ENCODE measurements at regions not wholly inside any gene's neighbourhood (a gene's known extent, or its start where the extent isn't known, plus 50 kb on each side); places are given as distances from the start of the nearest gene placed in this dataset.

DNA sequence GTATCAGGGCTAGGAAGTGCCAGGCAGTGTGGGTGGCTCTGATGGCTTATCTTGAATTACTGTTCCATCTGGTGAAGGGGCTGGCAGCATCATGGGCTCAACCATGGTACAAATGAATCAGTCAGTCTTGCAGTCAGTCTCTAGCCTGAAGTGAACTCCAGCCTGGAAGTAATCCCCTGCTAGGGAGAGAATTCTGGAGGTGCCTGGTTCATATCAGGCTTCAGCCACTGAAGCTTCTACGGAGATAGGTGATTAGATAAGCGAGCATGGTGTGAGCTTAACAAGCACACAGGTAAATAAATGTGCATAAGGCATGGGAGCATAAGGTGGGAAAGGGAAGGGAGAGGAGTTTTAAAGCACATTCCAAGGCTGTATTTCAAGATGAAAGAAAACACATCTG, 541.7 kb downstream of the MBD2 start:
- Mint-ChIP-seq H3K36me3 (ENCODE audit: low read depth, unreplicated experiment) (no peaks in the 10 kb centered on the region), H3K27me3 (ENCODE audit: unreplicated experiment) (no peaks in the 10 kb centered on the region), H3K9me3 (ENCODE audit: unreplicated experiment) (no peaks in the 10 kb centered on the region), H3K27ac (ENCODE audit: unreplicated experiment) (no peak overlapping the region), H3K4me1 (ENCODE audit: unreplicated experiment) (no peaks in the 10 kb centered on the region), H3K4me3 (ENCODE audit: unreplicated experiment) (no peak overlapping the region)
- DNase-seq (ENCODE audit: low spot score): no peak
- TF ChIP-seq, protein P1, sequence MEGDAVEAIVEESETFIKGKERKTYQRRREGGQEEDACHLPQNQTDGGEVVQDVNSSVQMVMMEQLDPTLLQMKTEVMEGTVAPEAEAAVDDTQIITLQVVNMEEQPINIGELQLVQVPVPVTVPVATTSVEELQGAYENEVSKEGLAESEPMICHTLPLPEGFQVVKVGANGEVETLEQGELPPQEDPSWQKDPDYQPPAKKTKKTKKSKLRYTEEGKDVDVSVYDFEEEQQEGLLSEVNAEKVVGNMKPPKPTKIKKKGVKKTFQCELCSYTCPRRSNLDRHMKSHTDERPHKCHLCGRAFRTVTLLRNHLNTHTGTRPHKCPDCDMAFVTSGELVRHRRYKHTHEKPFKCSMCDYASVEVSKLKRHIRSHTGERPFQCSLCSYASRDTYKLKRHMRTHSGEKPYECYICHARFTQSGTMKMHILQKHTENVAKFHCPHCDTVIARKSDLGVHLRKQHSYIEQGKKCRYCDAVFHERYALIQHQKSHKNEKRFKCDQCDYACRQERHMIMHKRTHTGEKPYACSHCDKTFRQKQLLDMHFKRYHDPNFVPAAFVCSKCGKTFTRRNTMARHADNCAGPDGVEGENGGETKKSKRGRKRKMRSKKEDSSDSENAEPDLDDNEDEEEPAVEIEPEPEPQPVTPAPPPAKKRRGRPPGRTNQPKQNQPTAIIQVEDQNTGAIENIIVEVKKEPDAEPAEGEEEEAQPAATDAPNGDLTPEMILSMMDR (IDR thresholded peaks at IDR 0.05; ENCODE audit: unreplicated experiment): no peak

DNA sequence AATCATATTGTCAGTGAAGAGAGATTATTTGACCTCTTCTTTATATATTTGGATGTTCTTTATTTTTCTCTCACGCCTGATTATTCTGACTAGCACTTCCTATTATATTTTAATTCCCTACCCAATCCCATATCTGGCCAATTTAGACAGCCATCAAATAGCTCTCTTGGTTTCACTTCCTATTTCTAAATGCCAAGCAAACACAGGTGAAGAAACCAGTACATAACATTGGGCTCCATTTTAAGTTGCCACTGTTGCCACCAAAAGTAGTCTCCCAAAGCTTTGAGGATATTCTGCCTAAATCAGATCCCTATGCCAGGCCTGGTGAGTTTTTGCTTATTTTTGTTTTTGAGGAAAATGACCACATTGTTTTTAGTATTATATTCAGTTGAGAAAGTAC, 547.0 kb downstream of the MBD2 start:
- H3K27me3 Mint-ChIP-seq (ENCODE audit: unreplicated experiment): no peaks in the 10 kb centered on the region
- no peaks in the 10 kb centered on the region for H3K4me1 Mint-ChIP-seq (ENCODE audit: unreplicated experiment)
- H3K27ac Mint-ChIP-seq (ENCODE audit: unreplicated experiment): no peak overlapping the region
- TF ChIP-seq, protein P1 (IDR thresholded peaks at IDR 0.05; ENCODE audit: unreplicated experiment): no peak
- H3K9me3 Mint-ChIP-seq (ENCODE audit: unreplicated experiment): no peaks in the 10 kb centered on the region
- H3K36me3 Mint-ChIP-seq (ENCODE audit: low read depth, unreplicated experiment): no peaks in the 10 kb centered on the region
- no peak overlapping the region for H3K4me3 Mint-ChIP-seq (ENCODE audit: unreplicated experiment)
- DNase-seq (ENCODE audit: low spot score): no peak

DNA sequence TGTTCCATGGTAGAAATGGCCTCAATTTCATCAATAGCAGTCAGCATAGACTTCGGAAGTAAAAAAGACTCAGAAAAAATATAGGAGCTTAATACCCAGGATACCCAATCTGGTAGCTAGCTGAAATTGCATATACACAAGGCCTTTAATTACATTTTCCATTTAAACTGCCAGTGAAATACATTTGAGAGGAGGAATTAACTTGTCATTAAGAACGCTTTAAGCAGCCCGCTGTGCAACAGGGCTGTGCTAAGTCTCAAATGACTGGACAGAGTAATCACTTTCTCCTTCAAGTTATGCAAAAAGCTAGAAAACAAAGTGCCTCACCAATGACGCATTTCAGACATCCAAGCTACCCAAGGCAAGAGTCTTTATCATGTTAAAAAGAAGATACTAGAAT, 558.8 kb downstream of the MBD2 start:
- TF ChIP-seq, protein P1 (IDR thresholded peaks at IDR 0.05; ENCODE audit: unreplicated experiment): no peak
- H3K36me3 Mint-ChIP-seq (ENCODE audit: low read depth, unreplicated experiment): no peaks in the 10 kb centered on the region
- H3K27me3 Mint-ChIP-seq (ENCODE audit: unreplicated experiment): peaks cover 2% of the 10 kb centered on the region
- H3K4me1 Mint-ChIP-seq (ENCODE audit: unreplicated experiment): no peaks in the 10 kb centered on the region
- no peaks in the 10 kb centered on the region for H3K9me3 Mint-ChIP-seq (ENCODE audit: unreplicated experiment)
- no peak for DNase-seq (ENCODE audit: low spot score)
- no peak overlapping the region for H3K4me3 Mint-ChIP-seq (ENCODE audit: unreplicated experiment)
- no peak overlapping the region for H3K27ac Mint-ChIP-seq (ENCODE audit: unreplicated experiment)

DNA sequence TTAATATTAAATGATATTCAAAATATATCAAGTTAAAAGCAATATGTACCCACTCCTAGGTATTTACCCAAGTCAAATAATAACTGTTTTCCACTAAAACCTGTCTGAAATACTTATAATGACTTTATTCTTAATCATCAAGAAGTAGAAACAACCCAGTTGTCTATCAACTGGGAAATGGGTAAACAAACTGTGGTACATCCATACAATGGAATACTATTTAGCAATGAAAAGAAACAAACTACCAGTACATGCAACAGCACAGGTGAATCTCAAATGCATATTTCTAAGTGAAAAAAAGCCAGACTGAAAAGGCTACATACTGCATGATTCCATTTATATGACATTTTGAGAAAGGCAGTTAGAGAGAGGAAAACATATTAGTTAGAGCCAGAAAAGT, 559.9 kb downstream of the MBD2 start:
- no peaks in the 10 kb centered on the region for H3K4me1 Mint-ChIP-seq (ENCODE audit: unreplicated experiment)
- TF ChIP-seq, protein P1 (IDR thresholded peaks at IDR 0.05; ENCODE audit: unreplicated experiment): no peak
- H3K27ac Mint-ChIP-seq (ENCODE audit: unreplicated experiment): no peak overlapping the region
- H3K9me3 Mint-ChIP-seq (ENCODE audit: unreplicated experiment): no peaks in the 10 kb centered on the region
- H3K4me3 Mint-ChIP-seq (ENCODE audit: unreplicated experiment): no peak overlapping the region
- no peak for DNase-seq (ENCODE audit: low spot score)
- no peaks in the 10 kb centered on the region for H3K36me3 Mint-ChIP-seq (ENCODE audit: low read depth, unreplicated experiment)
- no peaks in the 10 kb centered on the region for H3K27me3 Mint-ChIP-seq (ENCODE audit: unreplicated experiment)

DNA sequence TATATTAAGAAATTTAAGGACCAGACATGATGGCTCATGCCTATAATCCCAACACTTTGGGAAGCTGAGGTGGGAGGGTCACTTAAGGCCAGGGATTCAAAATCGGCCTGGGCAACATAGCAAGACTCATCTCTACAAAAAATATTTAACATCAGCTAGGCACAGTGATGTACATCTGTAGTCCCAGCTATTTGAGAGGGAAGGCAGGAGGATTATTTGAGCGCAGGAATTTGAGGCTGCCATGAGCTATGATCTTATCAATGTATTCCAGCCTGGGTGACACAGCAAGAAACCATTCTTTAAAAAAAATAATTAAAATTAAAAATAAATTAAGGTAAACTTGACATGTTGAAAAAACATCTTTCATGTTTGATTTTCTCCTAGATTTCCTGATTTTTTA, 564.2 kb downstream of the MBD2 start:
- H3K27ac Mint-ChIP-seq (ENCODE audit: unreplicated experiment): no peak overlapping the region
- no peaks in the 10 kb centered on the region for H3K36me3 Mint-ChIP-seq (ENCODE audit: low read depth, unreplicated experiment)
- H3K4me3 Mint-ChIP-seq (ENCODE audit: unreplicated experiment): no peak overlapping the region
- H3K27me3 Mint-ChIP-seq (ENCODE audit: unreplicated experiment): no peaks in the 10 kb centered on the region
- H3K9me3 Mint-ChIP-seq (ENCODE audit: unreplicated experiment): peaks cover 4% of the 10 kb centered on the region
- no peak for DNase-seq (ENCODE audit: low spot score)
- no peaks in the 10 kb centered on the region for H3K4me1 Mint-ChIP-seq (ENCODE audit: unreplicated experiment)
- TF ChIP-seq, protein P1 (IDR thresholded peaks at IDR 0.05; ENCODE audit: unreplicated experiment): no peak

All from endothelial cell (in vitro differentiated cells).